Ishikawa (cell line): ENCODE measurements at regions not wholly inside any gene's neighbourhood (a gene's known extent, or its start where the extent isn't known, plus 50 kb on each side); places are given as distances from the start of the nearest gene placed in this dataset.

Experiments used
- CEBPB ChIP-seq: IDR thresholded peaks from 2 replicates; pipeline ENCODE4 v1.6.1; 2012
- CREB1 ChIP-seq: IDR thresholded peaks from 2 replicates; pipeline ENCODE4 v1.6.1; 2012; ENCODE audit warnings: low read depth
- EGR1 ChIP-seq: IDR thresholded peaks from 2 replicates; pipeline ENCODE4 v1.6.1; 2012
- EP300 ChIP-seq: IDR thresholded peaks from 2 replicates; pipeline ENCODE4 v1.6.1; 2012; ENCODE audit warnings: borderline replicate concordance
- FOXM1 ChIP-seq: IDR thresholded peaks from 2 replicates; pipeline ENCODE4 v1.6.1; 2012; ENCODE audit warnings: low read depth, borderline replicate concordance
- MAX ChIP-seq: IDR thresholded peaks from 2 replicates; pipeline ENCODE4 v1.6.1; 2012
- NFIC ChIP-seq: IDR thresholded peaks from 2 replicates; pipeline ENCODE4 v1.6.1; 2012
- RAD21 ChIP-seq: IDR thresholded peaks from 2 replicates; pipeline ENCODE4 v1.6.1; 2012; ENCODE audit warnings: low read depth
- REST ChIP-seq: IDR thresholded peaks from 2 replicates; pipeline ENCODE4 v1.6.1; 2012; ENCODE audit warnings: low read depth, mild to moderate bottlenecking
- TAF1 ChIP-seq: IDR thresholded peaks from 2 replicates; pipeline ENCODE4 v1.6.1; 2012; ENCODE audit warnings: low read depth, mild to moderate bottlenecking
- TCF12 ChIP-seq: IDR thresholded peaks from 2 replicates; pipeline ENCODE4 v1.6.1; 2012; ENCODE audit warnings: low read depth
- TEAD4 ChIP-seq: IDR thresholded peaks from 2 replicates; pipeline ENCODE4 v1.6.1; 2012
- YY1 ChIP-seq: IDR thresholded peaks from 2 replicates; pipeline ENCODE4 v1.6.1; 2012; ENCODE audit warnings: low read depth
- ZBTB7A ChIP-seq: IDR thresholded peaks from 2 replicates; pipeline ENCODE4 v1.6.1; 2012; ENCODE audit warnings: low read depth
- TF ChIP-seq, protein P1 (sequence below): IDR thresholded peaks from 2 replicates; pipeline ENCODE4 v1.6.1; 2012

- TF ChIP-seq YY1: no peak
- TF ChIP-seq, protein P1, sequence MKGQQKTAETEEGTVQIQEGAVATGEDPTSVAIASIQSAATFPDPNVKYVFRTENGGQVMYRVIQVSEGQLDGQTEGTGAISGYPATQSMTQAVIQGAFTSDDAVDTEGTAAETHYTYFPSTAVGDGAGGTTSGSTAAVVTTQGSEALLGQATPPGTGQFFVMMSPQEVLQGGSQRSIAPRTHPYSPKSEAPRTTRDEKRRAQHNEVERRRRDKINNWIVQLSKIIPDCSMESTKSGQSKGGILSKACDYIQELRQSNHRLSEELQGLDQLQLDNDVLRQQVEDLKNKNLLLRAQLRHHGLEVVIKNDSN: no peak
- TF ChIP-seq EP300: no peak
- no peak for TF ChIP-seq TEAD4
- no peak for TF ChIP-seq TAF1
- no peak for TF ChIP-seq REST
- no peak for TF ChIP-seq CREB1
- no peak for TF ChIP-seq TCF12
- TF ChIP-seq FOXM1: no peak
- no peak for TF ChIP-seq RAD21
- TF ChIP-seq ZBTB7A: no peak
- TF ChIP-seq CEBPB: no peak
- TF ChIP-seq MAX: no peak
Measured at GRCh38 chr16:47949714-47950113, 206.1 kb downstream of the ABCC12 start.

- TF ChIP-seq YY1 (no peak), TEAD4 (no peak), TAF1 (no peak), REST (no peak), EP300 (no peak), EGR1 (no peak), ZBTB7A (no peak), MAX (no peak), FOXM1 (no peak), CEBPB (no peak), CREB1 (no peak), TCF12 (no peak), RAD21 (no peak), NFIC (no peak)
- TF ChIP-seq, protein P1: no peak
Measured at GRCh38 chr16:47949276-47949675, 206.5 kb downstream of the ABCC12 start.

DNA sequence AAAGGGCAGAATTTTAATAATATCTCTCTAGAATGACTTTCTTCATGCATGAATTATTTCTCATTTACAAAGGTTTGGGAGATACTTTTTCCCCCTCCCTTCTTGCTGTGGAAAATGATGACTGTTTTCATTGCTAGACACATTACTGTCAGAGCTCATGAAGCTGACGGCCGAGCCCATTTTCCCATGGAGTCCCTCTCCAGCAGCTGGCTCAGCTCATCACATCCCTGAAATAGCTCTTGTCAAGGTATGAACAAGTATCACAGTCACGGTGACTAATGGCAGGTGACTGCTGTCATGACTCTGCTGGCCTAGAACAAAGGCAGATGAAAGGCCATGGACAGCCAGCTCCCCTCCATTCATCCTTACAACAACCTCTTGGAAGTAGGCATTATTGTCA is 208.1 kb downstream of the ABCC12 start:
- TF ChIP-seq EGR1: no peak
- TF ChIP-seq EP300: no peak
- no peak for TF ChIP-seq CREB1
- no peak for TF ChIP-seq CEBPB
- TF ChIP-seq ZBTB7A: no peak
- no peak for TF ChIP-seq TAF1
- TF ChIP-seq NFIC: no peak
- TF ChIP-seq YY1: no peak
- no peak for TF ChIP-seq TEAD4
- no peak for TF ChIP-seq FOXM1
- TF ChIP-seq RAD21: no peak
- TF ChIP-seq REST: no peak
- no peak for TF ChIP-seq MAX
- TF ChIP-seq, protein P1: no peak
- no peak for TF ChIP-seq TCF12

DNA sequence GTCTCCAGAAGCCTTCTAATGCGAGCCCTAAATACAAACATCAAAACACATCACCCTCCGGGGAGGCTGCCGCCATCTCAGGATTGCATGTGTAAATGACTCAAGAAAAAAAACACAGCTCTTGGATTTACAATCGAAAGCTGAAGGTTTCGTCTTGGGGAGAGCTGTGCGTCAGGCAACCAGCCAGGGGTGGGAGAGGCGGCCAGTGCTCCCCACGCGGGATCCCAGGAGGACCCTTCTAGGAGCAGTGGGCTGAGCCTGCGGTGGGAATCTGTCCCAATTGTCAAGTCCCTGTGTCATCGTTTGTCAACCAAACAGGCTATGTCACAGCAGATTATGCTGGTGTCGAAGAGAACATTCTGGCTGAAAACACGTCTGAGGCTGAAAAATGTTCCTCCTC is 209.7 kb downstream of the ABCC12 start:
- TF ChIP-seq MAX (no peak), FOXM1 (no peak), TAF1 (no peak), CREB1 (no peak), REST (no peak)
